LNCaP clone FGC (cell line): ENCODE measurements at regions not wholly inside any gene's neighbourhood (a gene's known extent, or its start where the extent isn't known, plus 50 kb on each side); places are given as distances from the start of the nearest gene placed in this dataset.

ENCODE experiments used
- DNase-seq: peaks from one replicate; pipeline ENCODE4 v3.0.0-alpha.2; 2011; ENCODE audit warnings: low read depth
- H3K4me3 ChIP-seq: 2 replicates; pipeline ENCODE4 v1.5.1; 2011; ENCODE audit warnings: mild to moderate bottlenecking, low read depth, low read length, control low read depth
- TF ChIP-seq, protein P1 (sequence below): IDR thresholded peaks from 2 replicates; pipeline ENCODE4 v1.5.1; 2012; ENCODE audit warnings: mild to moderate bottlenecking; ENCODE audit not compliant: control insufficient read depth, insufficient read depth; ENCODE audit errors: extremely low read depth

- no peak overlapping the region for H3K4me3 ChIP-seq
- TF ChIP-seq, protein P1, sequence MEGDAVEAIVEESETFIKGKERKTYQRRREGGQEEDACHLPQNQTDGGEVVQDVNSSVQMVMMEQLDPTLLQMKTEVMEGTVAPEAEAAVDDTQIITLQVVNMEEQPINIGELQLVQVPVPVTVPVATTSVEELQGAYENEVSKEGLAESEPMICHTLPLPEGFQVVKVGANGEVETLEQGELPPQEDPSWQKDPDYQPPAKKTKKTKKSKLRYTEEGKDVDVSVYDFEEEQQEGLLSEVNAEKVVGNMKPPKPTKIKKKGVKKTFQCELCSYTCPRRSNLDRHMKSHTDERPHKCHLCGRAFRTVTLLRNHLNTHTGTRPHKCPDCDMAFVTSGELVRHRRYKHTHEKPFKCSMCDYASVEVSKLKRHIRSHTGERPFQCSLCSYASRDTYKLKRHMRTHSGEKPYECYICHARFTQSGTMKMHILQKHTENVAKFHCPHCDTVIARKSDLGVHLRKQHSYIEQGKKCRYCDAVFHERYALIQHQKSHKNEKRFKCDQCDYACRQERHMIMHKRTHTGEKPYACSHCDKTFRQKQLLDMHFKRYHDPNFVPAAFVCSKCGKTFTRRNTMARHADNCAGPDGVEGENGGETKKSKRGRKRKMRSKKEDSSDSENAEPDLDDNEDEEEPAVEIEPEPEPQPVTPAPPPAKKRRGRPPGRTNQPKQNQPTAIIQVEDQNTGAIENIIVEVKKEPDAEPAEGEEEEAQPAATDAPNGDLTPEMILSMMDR: no peak
- DNase-seq: no peak
These were observed 86.3 kb upstream of the NRXN3 start for GRCh38 chr14:78083837-78084236.

GRCh38 chr14:78086342-78086741 lies 83.8 kb upstream of the NRXN3 start:
- TF ChIP-seq, protein P1: no peak
- no peak for DNase-seq
- H3K4me3 ChIP-seq: no peak overlapping the region

DNA sequence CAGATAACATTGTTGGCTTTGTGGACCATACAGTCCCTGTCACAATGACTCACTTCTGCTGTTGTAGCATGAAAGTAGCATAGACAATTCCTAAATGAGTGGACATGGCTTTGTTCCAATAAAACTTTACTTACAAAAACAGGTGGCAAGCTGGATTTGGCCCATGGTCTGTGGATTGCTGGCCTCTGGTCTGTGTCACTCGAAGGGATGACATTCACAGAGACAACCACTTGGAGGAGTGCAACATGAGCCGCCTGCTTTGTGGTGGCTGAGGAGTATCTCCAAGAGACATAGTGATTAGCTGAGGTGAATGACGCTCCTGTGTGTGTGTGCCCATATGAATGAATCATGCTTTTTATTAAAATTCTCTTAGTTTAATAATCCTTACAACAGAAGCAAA lies 81.3 kb upstream of the NRXN3 start:
- DNase-seq: no peak
- H3K4me3 ChIP-seq: no peak overlapping the region
- TF ChIP-seq, protein P1: no peak

DNA sequence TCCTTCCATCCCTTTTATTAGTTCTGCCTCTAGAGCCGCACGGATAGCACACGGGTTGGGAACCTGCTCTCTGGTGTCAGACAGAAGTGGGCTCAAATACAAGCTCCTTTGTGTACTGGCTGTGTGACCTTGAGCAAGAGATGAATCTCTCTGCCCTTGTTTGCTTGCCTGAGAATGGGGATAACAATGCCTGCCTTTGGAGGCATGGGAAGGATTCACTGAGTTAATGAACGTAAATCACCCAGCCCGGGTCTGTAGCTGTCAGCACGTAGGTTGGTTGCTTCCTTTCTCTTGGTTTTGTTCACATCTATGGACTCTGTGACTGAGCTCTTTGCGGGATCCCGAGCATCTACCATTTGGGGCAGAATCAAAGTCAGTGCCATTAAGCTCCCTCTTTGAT lies 79.3 kb upstream of the NRXN3 start:
- TF ChIP-seq, protein P1: no peak
- no peak overlapping the region for H3K4me3 ChIP-seq
- DNase-seq: no peak

- no peak overlapping the region for H3K4me3 ChIP-seq
- DNase-seq: no peak
- TF ChIP-seq, protein P1: no peak
These were observed 78.8 kb upstream of the NRXN3 start for GRCh38 chr14:78091361-78091760.

DNA sequence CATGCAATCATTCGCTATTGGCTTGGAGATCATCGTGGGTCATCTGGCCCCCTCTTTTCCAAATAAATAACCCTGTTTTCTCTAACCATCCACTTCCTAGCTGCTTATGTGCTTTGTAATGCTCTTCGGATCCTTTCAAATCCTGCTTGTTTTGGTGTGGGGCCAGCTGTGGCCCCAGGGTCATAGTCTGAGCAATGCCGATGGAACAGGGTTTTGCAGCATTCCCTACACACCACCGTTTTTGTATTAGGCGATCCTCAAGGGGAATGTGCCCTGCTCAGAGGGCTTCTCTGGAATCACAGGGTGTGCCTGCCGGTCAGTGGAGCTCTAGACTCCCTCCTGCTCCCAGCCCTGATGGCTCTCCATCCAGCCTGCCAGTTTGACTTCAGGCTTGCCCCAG lies 78.1 kb upstream of the NRXN3 start:
- no peak for DNase-seq
- no peak overlapping the region for H3K4me3 ChIP-seq
- TF ChIP-seq, protein P1: no peak

- TF ChIP-seq, protein P1: no peak
- DNase-seq: no peak
- H3K4me3 ChIP-seq: no peak overlapping the region
These were observed 66.9 kb upstream of the NRXN3 start for GRCh38 chr14:78103271-78103670.
